KBM-7 (cell line): ENCODE measurements at regions not wholly inside any gene's neighbourhood (a gene's known extent, or its start where the extent isn't known, plus 50 kb on each side); places are given as distances from the start of the nearest gene placed in this dataset.

Experiments
- DNase-seq: peaks from one replicate; pipeline ENCODE4 v3.0.0-alpha.2; 2015
- in situ Hi-C: fragments of 300-500 bp; cut with MboI; formaldehyde crosslinking; loops from 2 replicates; pipeline ENCODE4 v1.14.3; 2020; ENCODE audit warnings: low sequenced_read_pairs, low pct_unique_long_range_greater_than_20kb, mixed read lengths

GRCh38 chr15:94028121-94028520 is 203.2 kb upstream of the MCTP2 start:
- in situ Hi-C loops: no loop called here
- DNase-seq: no peak

DNA sequence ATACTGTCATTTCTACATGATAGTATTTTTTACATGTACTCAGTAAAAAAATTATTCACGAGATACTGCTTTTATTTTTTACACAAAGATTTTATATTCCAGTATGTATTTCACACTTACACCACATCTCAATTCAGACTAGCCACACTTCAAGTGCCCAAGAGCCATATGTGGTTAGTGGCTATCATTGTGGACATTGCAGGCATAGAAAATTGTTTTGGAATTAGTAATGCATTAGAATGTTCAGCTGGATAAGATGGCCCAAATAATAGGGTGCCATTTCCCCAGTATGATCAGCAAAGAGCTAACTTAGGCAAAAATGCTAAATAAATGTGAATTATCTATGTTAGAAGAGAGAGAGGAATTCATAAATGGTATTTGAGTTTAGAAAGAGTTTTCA is 203.8 kb upstream of the MCTP2 start:
- in situ Hi-C loops: no loop called here
- DNase-seq: no peak

GRCh38 chr15:94026458-94027304 is 204.7 kb upstream of the MCTP2 start:
- in situ Hi-C loops: no loop called here
- no peak for DNase-seq

DNA sequence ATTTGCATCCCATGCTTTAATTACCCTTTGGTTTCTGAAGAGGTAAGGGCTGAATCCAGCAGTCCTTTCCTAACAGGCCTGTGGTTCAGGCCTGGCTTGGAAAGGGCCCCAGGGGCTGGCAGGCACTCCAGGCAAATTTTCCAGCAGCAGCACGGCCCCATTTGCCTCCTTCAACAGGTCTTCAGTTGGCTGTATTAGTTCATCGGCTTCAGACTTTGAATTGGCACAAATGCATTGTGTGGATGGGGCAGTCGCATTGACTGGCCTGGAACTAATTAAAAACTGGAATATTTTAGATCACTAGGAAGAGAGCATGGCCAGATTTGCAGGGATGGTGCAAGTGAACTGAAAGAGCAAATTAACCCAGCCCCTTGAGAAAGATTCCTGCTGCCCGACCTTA is 207.8 kb upstream of the MCTP2 start:
- no peak for DNase-seq
- in situ Hi-C loops: no loop called here

GRCh38 chr15:94021621-94022320 is 209.6 kb upstream of the MCTP2 start:
- DNase-seq: no peak
- in situ Hi-C loops: no loop called here

- in situ Hi-C loops: no loop called here
- no peak for DNase-seq
Measured at GRCh38 chr15:94019062-94019461, 212.3 kb upstream of the MCTP2 start.

DNA sequence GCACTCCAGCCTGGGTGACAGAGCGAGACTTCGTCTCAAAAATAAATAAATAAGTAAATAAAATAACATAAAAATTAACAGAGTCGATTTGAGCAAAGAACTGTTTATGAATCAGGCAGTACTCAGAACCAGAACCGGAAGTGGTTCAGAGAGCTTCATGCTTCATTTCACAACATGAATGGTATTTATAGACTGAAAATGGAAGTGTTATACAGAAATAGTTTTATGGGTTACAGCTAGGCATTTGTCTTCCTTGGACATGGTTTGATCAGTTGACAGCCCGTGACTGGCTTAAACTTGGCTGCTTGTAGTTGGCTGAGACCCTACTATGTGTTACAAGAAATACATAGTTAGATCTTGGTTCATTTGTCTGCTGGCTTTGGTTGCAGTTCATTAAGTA is 216.0 kb upstream of the MCTP2 start:
- DNase-seq: no peak

DNA sequence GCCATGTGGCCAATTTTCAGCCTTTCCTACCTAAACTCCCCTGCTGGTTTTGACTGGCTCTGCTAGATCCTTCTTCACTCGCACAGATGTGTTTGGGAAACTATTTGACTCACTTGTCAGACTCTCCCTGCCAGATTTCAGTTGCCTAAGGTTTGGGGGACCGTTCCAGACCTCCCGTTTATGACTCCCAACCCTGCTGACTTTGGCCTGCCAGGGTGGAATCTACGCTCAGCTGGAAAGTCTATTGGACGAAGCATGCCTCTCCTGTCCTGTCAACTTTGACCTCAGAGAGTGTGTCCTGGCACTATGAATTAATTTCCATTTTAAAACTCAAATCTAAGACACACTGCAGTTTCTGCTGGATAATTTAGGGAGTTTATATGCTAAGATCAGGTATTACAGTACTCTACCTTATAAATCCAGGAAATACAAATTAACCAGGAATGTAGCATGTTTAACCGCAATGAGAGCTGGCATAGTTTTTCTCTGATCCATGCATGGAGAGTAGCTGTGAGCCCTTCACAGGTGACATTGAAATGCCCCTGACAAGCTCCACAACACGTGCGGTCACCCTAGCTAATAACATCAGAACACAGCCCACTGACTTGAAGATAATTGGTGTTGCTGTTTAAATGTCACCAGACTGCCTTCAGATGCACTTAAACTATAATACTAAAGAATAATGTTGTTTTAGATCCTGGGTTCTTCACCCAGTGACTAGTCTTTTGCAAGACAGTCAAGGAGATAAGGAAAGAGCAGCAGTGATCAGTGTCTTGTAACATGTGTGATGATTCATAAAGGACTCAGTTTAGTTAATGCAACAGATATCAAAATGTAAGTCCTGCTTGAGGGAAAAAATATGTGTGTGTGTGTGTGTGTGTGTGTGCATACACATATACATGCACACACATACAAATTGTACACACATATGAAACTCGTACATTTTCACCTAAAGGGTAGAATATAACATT is 223.0 kb upstream of the MCTP2 start:
- in situ Hi-C loops: no loop called here
- no peak for DNase-seq

More for the DNA sequence above, 216.0 kb upstream of the MCTP2 start:
- in situ Hi-C loops: no loop called here

- no peak for DNase-seq
- in situ Hi-C loops: no loop called here
Measured at GRCh38 chr15:94004697-94005096, 226.7 kb upstream of the MCTP2 start.

DNA sequence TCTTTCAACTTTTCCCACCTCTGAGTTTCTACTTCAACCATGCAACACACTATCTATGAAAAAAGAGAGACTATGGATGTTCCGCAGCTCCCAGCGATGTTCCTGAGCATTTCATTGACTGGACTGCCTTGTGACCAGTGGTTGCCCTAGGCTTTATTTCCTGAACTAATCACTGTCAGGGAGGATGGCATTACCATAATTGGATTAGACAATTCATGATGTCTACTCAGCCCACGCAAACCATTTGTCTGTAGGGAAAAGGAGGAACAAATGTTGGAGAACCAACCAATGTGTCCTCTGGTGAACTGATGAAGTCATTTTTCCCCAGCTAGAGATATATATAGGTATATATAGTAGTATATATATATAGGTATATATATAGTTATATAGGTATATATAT is 229.3 kb upstream of the MCTP2 start:
- DNase-seq: no peak

GRCh38 chr15:94001255-94001801 is 230.0 kb upstream of the MCTP2 start:
- DNase-seq: no peak
- in situ Hi-C loops: no loop called here

More for the DNA sequence above, 229.3 kb upstream of the MCTP2 start:
- in situ Hi-C loops: no loop called here

DNA sequence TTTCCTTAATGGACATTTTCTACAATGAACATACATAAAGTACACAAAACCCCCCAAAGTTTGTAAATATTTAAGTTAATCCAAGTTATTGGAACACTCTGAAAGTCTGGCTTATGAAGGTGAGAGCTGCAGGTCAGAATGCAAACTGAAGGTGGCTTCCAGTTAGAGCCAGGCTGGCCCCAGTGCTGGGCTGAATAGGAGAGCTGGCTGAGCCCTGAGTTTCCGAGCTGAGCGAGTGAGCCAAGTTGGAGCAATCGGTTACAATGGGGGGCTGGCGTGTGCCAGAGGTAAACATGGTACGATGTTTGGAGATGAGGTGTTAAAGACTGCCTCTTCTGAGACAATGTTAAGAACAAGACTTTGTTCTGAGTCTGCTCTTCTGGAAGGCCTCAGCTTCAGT is 230.8 kb upstream of the MCTP2 start:
- DNase-seq: no peak
- in situ Hi-C loops: no loop called here

DNA sequence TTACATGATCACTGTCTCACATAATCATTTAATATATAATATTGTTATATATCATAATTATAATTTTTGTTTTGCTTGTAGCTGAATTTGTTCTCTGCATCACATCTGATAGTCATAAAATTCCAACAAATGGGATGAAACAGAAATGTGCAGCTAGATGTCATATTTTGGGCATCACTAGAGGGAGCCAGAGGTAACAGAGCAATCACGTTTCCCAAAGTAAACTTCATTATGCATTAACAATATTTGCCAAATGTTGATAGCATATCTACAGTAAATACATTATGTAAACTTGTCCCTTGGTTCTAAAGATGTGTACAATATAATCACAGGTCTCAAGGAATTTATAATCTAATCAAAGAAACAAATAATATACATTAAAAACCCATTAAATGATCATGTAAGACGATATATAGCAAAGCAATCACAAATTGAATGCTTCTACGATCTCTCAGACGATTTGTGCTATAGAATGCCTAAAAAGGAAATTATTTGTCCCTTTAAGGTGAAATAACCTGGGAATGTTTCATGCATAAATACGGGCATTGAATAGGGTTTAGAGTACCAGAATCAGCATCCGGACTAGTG is 234.2 kb upstream of the MCTP2 start:
- in situ Hi-C loops: no loop called here
- peak; percentile 8 for DNase-seq

- in situ Hi-C loops: no loop called here
- no peak for DNase-seq
Measured at GRCh38 chr15:93989440-93989998, 241.8 kb upstream of the MCTP2 start.

DNA sequence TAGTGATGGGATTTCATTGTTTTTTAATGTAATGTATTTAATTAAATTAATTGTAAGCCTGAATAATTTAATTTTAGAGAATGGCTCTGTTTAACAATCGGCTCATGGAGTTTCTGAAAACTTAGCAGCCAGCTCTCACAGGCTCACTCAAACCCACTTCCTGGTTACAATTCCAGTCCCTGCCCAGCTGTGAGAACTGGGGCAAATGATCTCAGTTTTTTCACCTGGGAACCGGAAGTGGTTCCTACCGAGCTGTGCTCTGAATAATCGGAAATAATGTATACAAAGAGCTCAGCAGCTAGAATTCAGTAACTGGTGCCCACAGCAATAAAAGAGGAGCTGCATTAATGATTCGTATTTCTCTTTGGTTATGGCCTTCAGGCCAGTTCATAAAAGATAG is 244.3 kb upstream of the MCTP2 start:
- no peak for DNase-seq
- in situ Hi-C loops: no loop called here

GRCh38 chr15:93986400-93986984 is 244.9 kb upstream of the MCTP2 start:
- in situ Hi-C loops: no loop called here
- no peak for DNase-seq

DNA sequence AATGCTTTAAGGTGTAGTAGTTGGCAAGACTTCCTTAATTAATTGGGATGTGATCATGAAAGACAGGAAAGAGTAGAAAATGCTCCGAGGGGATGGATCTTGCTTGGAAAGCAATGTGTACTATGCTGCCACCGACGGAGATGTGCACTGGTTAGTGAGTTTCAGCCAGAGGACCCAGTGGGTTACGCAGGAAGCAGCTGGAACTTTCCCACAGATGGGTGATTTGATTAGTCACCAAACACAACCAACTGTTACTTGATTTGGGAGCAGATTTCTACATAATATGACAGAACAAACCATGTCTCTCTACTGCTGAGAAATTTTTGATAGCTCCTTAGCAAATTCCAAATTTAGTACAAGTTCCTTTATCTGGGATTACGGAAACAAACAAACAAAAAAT is 245.4 kb upstream of the MCTP2 start:
- no peak for DNase-seq
- in situ Hi-C loops: no loop called here

- no peak for DNase-seq
- in situ Hi-C loops: no loop called here
Measured at GRCh38 chr15:93985176-93985575, 246.2 kb upstream of the MCTP2 start.
